HG03432 (cell line): ENCODE measurements at regions not wholly inside any gene's neighbourhood (a gene's known extent, or its start where the extent isn't known, plus 50 kb on each side); places are given as distances from the start of the nearest gene placed in this dataset.

ENCODE experiments used
- ATAC-seq: cut with Tn5 transposase; IDR thresholded peaks from one replicate; pipeline ENCODE4 v1.9.1; 2021; ENCODE audit warnings: mild to moderate bottlenecking, moderate library complexity; ENCODE audit not compliant: unreplicated experiment

DNA sequence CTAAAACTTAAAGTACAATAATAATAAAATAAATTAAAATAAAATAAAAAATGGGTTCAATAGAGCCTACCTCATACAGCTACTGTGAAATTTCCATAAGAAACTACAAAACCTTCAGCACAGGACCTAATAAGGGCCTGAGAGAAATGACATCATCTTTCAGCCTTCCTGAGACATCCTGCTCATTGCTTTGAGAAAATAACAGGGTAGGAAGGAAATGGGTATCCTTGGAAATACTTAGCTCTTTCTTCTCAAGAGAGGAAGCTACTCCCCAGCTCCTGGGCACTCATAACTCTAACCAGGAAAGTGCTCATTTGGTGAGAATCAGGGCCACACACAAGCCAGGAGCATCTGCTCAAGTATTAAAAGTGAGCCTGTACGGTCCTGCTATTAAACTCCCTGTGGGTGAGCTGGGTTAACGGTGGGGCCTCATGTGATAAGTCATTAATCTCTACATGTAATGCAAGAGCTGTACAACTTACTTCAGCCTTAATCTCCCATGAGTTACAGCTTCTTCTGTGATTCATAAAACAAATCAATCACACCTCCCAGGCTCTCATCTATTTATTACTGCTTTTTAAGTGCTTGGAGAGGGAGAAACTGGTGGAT is 141.4 kb downstream of the MAFB start:
- ATAC-seq = no peak

DNA sequence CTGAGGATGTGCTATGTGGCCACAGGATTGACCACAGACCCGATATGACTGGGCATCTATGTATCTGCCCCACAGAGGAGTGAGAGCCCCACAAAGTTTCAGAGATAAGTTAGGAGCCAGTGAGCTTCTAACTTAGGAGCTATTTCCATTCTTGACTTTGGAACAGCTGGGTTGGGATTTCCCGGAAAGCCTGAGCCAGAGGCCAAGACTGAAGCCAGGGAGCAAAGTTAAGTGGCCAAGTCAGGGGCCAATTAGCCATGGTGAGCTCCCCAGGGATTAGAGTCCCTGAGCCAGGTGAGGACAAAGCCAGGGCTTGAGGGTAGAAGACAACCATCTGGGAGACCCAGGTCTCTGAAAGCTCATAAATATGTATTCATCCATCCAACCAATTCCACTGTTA is 143.6 kb downstream of the MAFB start:
- ATAC-seq = no peak

DNA sequence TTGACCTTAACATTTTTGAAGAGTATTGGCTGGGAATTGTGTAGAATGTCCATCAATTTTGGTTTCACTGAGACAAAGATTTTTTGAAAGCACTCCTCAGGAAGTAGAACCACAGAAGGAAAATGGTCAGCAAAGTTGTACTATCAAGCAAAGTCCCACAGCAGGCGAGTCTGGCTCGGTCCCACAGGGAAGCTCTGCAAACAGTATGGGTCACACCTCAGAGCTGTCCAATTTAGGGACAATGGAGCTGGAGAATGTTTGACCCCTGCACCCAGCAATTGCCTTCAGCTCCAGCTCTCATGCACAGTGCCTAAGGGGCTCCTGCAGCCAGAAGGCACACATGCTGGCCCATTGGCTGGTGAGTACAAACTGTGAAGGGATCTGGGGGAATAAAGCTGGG is 147.0 kb downstream of the MAFB start:
- ATAC-seq = no peak

DNA sequence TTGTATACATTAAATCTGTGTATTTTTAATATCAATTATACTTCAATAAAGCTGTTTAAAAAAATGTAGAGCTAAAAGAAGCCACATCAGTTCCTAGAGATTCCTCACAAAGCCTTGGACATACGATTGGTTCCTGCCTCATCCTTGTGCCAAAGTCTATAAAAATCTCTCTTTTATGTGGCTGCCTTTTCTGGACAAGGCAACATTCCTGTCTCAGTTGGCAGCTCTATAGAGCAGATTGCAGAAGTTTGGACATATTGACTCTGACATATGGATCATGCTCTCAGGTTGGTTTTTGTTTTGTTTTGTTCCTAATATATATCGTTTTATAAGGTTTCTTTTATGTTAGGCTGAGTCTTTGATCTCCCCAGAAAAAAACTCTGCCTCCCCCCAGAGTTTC is 148.9 kb downstream of the MAFB start:
- no peak for ATAC-seq

DNA sequence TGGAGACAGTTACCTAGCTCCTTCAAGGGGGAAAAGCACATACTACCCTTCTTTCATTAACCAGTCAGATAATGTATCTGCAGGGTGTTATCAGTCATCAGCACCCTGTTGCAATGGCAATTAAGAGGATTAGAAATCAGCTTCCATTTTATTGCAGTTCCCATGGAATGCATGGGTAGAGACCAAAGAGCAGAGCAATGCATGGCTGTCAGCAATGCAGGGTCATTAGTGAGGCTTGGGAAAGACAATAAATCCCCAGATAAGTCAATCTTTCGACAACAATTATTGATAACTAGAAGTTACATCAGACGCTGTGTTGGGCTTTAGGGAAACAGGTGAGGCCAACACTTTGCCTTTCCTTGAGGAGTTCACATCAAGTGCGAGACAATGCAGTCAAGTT is 150.9 kb downstream of the MAFB start:
- ATAC-seq = no peak

DNA sequence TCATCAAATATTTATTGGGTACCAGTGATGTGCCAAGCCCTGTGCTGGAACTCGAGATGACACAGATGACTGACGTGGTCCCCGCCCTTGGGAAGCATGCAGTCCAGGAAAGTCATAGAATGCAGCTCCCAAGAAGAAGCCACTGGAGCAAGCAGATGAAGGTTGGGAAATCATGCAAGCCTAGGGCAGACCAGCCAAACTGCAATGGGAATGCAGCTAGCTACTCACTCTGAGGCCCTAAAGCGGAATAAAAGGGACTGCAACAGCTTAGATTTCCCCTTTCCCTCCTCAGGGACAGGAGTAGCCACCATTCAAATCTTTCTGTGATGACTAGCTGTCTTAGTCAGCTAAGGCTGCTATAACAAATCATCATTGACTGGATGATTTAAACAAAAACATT is 152.2 kb downstream of the MAFB start:
- ATAC-seq = no peak

DNA sequence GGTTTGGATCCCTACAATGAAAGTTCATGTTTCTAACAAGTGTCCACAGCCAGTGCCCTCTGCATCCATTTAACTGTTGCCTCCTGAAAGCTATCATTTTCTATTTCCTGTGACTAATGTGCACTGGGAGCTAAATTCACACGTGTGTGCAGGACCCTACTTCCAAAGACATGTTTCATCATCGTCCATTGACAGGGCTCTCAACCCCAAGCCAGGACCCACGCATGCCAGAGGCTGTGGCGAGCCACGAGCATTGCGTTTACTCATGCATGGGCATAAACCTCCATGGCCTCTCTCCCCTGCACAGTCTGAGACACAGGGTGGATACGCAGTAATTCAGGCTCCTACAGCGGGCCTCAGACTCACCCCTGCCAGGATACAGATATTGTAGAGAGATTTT is 153.2 kb downstream of the MAFB start:
- no peak for ATAC-seq

DNA sequence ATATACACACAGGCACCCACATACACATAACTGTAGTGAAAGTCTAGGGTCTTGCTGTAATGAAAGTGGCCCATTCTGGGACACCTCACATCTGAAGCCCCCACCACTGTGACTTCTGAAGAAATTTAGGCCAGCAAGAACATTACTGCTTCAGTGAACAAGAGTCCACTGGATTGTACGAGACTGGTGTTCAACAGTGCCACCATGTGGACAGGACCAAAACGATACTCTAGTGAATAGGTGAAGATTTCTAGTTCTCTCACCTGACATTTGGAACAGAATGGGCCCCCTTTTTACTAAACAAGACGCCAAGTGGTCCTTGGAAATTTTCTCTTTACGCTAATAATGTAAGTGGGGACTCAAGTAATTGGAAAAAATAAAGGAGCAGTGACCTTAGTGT is 156.9 kb downstream of the MAFB start:
- ATAC-seq = no peak

DNA sequence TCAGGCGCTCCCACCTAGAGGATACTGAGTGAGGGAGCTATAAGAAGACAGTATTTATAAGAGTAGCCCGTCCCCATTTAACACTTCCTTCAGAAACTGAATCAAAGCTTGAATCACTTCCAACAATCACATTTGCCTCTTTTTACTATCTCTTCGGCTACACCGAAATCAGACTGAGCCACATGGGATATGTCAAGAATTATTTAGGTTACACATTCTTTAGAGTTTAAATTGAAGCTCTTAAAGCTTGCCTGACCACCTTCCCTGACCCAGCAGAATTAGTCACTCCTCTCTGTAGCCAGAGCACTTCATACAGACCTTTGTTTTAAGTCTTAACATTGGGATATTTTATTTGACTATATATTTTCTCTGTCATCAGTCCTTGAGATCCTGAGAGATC is 163.7 kb downstream of the MAFB start:
- no peak for ATAC-seq

DNA sequence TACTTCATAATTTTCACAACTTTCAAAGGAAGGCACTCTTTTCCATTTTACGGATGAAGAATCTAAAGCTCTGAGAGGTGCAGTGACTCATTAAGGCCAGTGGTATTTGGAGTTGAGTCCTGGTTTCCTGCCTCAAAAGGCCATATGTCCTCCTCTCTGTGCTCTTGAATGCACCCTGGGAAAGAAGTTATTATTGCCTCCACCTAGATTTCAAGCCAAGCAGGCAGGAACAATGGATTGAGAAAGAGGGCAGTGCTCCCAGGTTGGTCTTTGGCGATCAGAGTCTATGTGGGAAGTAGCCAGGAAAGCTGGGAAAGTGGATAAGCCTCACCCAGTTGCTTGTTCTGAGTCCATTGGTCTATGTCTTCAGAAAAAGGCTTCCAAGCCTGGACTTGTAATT is 165.0 kb downstream of the MAFB start:
- no peak for ATAC-seq

DNA sequence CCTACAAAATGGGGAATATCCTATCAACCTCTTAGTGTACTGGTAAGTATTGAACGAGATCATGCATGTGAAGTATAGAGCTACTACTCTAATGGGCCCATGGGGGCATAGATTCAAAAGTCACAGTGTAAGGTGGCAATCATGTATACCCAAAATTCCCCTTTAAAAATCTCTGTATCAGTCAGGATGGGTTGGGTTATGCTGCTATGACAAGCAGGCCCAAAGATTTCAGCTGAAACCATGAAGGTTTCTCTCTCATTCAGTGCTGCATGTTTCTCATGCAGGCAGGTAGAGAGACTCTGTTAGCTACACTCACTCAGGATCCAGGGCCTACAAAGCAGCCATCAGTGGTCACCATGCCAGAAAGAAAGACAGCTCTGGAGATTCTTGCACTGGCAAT is 166.6 kb downstream of the MAFB start:
- no peak for ATAC-seq

DNA sequence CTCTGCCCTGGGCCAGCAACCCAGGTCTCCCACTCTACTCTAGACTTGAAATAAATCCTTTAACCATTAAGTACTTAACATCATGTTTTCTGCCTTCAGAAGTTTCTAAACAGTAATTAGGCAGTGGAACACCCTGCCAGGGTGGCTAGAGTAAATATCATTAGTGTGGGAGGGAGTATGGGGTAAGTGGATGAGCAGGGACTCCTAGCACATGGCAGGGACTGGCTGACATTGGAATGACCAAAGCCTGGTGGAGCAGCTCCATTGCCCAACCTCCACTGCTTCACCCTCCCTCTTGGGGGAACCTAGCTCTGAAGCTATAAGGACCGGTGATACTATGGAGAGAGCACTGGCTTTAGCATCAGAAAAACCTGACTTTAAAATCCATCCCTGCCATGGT is 167.1 kb downstream of the MAFB start:
- ATAC-seq = no peak

DNA sequence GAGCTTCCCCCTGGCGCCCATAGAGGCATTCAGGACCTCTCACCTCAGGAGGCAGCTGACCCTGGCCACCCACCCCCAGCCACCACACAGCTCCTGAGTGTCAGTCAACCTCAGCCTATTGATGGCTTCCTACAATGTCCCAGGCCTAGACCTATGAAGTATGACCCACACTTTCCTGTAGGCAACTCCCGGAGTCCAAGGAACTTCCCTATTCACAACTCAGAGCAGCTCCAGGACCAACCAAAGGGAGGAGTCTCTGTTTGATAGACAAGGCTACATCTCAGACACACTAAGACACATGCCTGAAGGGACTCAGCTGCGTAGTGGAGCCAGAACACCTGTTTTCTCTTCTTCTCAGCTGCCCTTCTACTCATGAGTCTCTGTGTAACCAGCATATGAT is 169.1 kb downstream of the MAFB start:
- no peak for ATAC-seq

DNA sequence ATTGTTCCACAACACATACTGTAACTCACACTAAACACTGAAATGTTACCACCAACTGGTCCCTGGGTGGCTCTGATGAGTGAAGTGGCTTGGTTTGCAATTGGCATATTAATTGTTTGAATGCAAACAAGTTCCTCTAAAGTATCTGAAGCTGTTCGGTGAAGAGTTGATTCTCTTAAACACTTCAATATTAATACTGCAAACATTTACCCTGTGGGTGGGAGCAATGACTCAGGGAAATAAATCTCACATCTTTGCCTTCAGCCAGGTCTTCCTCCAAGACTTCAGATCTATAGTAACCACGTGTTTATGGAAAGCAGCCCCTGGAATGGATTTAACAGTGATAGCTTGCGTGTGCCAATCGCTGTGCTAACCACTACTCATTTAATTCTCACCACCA is 176.0 kb downstream of the MAFB start:
- ATAC-seq = no peak

DNA sequence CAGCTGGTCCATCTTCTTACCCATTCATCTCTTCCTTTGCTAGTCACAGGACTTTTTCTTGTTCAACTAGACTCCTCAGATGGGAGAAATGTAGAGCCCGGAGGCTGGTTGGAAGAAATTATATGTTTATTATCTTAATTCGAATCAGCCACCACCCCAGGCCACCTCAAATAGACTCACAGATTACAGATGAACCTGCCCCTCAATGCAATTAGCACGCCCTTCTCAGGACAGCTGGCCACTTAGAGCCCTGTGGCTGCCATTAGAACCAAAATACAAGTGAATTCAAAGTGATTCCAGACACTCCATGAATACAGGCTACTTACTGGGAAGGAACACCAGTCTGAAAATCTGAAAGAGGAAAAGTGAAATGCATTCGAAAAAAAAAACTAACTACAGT is 176.4 kb downstream of the MAFB start:
- ATAC-seq = no peak

DNA sequence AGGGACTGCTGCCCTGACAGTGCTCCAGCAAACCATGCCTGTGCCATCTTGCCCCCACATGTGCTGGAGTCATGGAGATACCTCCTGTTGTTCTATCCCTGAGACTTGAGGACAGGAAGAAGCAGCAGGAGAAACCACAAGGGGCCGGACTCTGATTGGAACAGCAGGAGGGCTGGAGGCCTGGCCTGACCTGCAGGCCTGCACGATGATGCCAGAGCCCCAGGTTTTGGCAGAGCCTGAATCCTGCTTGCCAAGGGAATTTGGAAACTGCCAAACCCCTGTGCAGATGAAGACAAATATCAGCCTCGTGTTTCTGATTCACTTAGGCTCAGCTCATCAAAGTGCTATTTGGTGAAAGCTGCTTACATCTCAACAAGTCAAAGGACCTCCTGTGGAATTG is 177.6 kb downstream of the MAFB start:
- ATAC-seq = no peak

DNA sequence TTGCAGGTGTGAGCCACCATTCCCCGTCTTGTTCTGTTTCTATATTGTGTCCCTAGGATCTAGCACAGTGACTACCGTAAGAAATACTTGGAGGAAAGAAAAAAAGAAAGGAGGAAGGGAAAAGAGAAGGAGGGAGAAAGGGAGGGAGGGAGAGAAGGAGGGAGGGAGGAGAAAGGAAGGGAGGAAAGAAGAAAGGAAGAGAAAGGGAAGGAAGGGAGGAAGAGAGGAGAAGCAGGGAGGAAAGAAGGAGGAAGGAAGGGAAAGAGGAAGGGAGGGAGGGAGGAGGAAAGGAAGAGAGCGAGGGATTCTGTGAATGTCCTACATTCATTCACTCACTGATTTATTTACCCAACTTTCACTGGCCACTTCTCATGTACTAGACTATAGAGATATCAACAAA is 178.4 kb downstream of the MAFB start:
- ATAC-seq = no peak

DNA sequence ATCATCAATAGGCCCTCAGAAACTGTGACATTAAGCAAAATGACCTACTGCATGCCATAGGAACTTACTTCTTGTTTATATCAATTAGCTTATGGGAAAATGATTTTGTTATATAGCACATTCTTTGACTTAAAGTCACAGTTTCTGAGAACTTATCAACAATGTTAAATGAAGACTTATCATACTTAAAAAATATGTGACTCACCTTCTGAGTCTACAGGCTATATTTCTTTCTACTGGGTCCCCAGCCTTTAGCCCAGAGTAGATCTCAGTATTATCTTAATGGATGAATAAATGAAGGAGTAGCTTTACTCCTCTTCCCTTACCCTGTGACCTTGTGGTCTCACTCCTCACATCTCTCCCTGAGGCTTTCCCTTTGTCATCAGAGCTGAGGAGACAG is 180.2 kb downstream of the MAFB start:
- ATAC-seq = no peak

DNA sequence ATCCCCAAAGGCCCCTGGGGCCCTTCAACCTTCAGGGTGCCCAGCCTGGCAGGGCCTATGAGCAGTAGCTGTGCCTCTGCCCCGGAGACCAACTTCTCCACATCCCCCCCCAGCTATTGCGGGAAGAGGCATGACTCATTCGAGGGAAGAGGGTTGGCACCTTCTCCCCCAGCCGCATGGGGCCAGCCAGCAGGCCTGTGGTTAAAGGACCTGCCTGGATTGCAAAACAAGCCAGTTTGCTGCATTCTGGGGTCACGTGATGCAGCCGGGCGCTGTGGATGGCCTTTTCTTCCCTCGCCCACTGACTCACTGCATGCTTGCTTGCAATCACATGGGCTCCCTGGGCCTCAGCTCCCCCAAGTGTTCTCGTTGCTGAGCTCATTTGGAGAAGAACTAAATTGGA is 182.5 kb downstream of the MAFB start:
- ATAC-seq = no peak

DNA sequence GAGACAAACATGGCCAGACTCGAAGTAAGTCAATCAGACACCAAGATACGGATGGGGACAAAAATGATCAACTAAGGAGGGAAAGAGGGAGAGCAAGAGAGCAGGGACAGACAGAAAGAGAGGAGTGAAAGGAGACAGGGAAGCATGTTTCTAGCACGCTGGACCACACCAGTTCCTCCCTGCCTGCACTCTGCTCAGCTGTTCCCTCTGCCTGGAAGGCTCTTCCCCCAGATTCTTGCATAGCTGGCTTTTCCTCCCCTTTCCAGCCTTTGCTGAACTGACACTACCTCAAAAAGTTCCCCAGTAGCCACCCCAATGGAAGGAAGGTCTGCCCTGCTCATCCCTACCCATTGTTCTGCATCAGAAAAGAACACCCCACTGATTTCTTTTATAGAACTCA is 185.9 kb downstream of the MAFB start:
- no peak for ATAC-seq

DNA sequence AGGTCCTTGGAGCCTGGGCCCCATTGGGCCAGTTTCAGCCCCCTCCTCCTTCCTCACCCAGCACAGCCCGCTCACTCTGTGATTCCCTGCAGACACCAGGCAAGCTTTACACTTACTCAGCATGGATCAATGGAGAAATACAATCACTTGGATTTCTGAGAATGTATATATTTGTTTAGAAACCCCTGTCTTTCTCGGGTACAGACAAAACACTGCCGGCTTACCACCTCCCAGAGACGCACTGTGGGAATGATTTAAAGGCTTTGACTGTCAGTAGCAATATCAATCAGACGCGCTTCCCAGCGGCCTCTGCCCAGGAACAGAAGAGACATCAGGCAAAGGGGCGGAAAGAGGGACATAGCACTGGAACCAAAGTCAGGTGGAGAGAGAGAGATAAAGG is 186.5 kb downstream of the MAFB start:
- ATAC-seq = no peak

DNA sequence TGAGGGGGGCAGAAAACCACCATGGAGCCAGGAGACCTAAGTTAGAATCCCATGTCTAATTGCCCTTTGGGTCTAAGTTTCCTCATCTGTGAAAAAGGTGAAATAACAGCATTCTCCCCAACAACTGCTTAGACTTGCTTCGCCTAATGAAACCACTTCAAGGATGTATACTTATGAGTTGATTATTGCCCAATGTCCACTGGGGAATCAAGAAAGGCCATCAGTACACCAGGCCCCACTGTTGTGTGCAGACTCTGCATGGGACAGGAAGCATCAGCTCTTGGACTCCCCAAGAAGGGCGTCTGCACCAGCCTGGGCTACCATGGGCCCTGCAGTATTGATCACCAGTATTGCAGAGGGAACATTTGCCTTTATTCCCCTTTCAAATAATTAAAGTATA is 189.6 kb downstream of the MAFB start:
- ATAC-seq = no peak

DNA sequence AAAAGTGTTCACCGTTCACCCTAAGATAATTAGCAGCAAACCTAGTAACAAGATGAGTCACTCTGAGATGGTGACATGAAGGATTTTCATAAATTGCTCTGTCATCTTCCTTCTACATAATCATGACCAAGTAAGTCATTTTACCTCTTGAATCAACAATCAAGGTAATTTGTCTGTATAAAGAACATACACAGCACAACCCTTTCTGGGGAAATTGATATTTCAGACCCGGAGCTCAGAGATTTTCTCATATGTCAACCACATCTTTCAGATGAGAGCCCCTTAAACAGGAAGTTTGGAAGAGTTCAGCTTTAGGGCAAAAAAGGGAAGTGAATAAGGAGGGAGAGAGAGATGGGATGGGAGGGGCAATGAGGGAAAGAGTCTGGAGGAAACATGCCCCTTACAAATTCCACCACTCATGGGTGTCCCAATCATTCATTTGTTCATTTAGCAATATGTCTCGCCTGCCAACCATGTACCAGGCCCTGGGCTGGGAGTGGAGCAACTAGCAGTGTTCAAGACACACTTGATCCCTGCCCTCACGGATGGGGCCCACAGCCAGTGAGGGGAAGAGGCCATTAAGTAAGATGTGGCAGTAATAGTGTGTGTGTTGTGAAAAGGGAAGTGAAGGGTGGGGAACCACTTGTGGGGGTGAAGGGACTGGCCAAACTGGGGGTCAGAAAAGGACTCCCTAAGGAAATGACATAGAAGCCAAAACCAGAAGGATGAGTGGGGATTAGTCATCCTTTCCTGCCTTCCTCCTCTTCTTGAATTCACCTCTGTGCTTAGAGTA is 190.9 kb downstream of the MAFB start:
- no peak for ATAC-seq
